ENCODE measurements at regions not wholly inside any gene's neighbourhood (a gene's known extent, or its start where the extent isn't known, plus 50 kb on each side); places are given as distances from the start of the nearest gene placed in this dataset.
A peak's percentile ranks its signal among the peaks of the same experiment; 100 is the strongest.

DNA sequence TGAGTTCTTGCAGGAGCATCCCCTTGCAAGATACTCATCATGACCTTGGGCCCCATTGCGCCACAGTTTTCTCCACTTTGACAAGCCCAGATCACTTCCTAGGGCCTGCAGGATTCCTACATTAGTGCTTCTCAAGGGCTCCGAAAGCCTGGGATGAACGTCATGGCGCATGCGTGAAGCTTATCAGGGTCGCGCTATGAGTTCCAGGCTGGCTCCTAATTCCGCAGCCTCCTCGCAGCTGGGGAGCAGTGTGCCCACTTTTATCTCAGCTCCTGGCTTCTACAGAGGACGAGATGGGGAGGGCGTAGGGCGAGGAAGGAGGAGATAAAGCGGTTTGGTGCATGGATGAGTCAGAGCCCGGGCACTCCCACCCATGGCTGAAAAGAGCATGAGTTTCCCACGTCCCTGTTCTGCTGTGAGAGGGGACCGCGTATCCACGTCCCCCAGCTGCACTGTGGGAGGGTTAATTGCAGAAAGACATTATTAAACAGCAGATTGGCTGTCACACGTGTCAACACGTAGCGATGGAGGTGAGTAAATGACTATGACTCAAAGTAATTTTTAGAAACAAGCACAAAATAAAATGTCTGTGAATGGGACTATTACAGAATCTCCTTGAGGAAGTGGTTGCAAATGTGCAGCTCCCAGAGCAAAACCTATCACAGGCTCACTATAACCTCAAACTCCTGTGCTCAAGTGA lies 72.9 kb upstream of the DSP start:
- DNase-seq, result no peak
- no peak for ATAC-seq
- intact Hi-C loops (cut with DNase I, micrococcal nuclease), result no loop called here

- ATAC-seq, result no peak
- intact Hi-C loops (cut with DNase I, micrococcal nuclease), result no loop called here
Observed at GRCh38 chr6:7469696-7470095, 71.8 kb upstream of the DSP start.

DNA sequence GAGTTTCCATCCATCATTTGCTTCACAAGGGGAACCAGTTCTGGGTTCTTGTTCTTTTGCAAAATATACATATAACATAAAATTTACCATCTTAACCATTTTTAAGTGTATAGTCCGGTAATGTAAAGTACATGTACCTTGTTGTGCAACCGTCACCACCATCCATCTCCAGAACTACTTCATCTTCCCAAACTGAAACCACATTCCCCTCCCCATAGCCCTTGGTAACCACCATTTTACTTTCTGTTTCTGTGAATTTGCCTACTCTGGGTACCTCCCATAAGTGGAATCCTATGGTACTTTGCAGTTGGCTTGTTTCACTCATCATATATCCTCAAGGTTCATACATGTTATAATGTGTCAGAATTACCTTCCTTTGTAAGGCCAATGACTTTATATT lies 70.3 kb upstream of the DSP start:
- DNase-seq, result no peak
- intact Hi-C loops (cut with DNase I, micrococcal nuclease), result no loop called here
- no peak for ATAC-seq

More at GRCh38 chr6:7469696-7470095, 71.8 kb upstream of the DSP start:
- DNase-seq, result no peak

DNA sequence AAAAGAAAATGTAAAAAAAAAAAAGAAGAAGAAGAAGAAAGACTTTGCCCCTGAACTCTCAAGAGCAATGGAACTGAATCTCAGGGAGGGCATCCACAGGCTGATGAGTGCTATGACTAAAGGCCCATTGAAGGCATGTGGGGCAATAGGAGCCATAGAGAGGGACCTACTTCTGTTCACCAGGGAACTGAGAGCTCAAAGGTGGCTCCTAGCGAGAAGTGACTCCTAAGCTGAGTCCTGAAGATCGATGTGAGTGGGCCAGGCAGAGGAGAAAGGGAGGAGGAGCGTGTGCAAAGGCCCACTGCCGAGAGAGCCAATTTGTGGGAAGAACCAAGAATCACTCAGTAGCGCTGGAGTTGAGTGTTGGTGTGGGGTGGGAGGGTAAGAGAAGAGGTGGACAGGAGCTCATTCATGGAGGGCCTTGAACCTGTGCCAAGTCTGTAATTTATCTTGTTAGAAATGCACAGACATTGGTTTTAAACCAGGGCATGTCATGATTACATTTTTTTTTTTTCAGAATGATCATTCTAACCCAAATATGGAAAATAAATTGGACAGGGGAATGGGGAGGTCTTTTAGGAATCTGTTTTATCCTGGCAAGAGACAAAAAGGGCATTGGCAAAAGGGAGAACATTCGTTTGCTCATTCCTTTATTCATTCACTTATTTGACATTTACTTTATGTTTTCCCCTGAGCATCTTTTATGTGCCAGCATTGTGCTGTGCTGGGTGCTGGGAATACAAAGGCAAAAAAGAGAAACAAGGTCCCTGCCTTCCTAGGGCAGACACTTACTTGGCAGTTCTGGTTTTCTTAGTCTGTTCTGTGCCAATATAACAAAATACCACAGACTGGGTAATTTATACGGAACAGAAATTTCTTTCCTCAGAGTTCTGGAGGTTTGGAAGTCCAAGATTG lies 67.4 kb upstream of the DSP start:
- no peak for ATAC-seq
- DNase-seq, result no peak
- intact Hi-C loops (cut with DNase I, micrococcal nuclease), result no loop called here

GRCh38 chr6:7475081-7475480 lies 66.4 kb upstream of the DSP start:
- no peak for DNase-seq
- intact Hi-C loops (cut with DNase I, micrococcal nuclease), result no loop called here
- ATAC-seq, result no peak

DNA sequence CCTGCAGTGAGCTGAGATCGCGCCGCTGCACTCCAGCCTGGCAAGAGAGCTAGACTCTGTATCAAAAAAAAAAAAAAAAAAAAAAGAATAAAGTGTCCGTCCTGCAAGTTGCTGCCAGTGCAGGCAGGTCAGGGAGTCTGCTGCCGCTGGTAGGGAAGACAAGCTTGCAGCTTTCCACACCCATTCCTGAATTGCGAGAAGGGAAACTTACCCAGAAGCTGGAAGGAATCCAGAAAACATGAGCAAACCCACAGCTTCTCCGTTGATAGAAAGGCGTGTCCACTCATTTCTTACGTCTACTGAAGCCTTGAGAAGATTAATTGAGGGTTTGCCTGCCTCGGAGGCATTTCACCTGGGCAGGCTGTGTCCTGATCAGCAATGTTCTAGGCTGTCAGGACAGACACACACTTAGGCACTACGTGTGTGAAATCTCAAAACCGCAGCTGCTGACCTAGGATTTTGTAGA lies 61.6 kb upstream of the DSP start:
- ATAC-seq, result peak; percentile 98
- intact Hi-C loops (cut with DNase I, micrococcal nuclease), result no loop called here
- DNase-seq, result peak; percentile 49 to 77

DNA sequence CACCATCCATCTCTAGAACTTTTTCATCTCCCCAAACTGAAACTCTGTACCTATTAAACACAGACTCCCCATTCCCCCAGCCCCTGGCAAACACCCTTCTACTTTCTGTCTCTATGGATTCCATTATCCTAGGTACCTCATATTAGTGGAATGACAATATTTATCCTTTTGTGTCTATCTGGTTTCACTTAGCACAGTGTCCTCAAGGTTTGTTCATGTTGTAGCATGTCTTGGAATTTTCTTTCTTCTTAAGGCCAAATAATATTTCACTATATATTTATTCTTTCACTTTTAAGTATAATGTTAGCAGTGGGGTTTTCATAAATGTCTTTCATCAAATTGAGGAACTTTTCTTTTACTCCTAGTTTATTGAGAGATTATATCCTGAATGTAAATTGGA lies 56.8 kb upstream of the DSP start:
- intact Hi-C loops (cut with DNase I, micrococcal nuclease), result no loop called here
- DNase-seq (no peak), ATAC-seq (no peak)

GRCh38 chr6:7486951-7487350 lies 54.5 kb upstream of the DSP start:
- intact Hi-C loops (cut with DNase I, micrococcal nuclease), result no loop called here
- ATAC-seq (peak; percentile 44), DNase-seq (no peak)

DNA sequence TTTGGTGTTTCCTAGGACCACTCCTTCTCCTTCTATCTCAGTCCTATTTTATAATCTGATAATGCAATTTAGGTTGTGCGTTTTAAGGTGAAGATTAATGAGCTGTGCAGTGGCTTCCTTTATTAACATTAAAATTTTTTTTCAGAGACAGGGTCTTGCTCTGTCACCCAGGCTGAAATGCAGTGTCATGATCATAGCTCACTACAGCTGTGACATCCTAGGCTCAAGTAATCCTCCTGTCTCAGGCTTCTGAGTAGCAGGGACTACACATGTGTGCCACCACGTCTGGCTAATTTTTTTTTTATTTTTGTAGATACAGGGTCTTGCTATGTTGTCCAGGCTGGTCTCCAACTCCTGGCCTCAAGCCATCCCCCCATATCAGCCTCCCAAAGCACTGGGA lies 53.0 kb upstream of the DSP start:
- ATAC-seq (peak; percentile 10), DNase-seq (no peak)
- intact Hi-C loops (cut with DNase I, micrococcal nuclease), result no loop called here

DNA sequence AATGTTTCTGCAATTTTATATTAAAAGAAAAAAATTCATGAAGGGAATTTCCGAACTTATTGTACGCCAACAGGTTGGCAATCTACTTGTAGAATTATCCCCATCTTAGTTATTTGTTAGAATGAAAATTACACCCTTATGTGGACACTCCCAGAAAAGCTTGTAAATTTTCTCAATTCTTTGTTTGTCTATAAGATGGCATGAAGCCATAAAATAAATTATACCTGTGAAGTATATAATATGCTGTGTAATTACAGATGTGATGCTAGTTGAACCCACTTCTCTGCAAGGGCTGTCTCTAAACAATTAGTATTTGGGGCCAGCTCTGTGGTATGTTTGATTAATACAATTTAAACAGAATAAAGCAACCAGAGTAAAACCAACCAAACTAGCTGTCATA lies 52.1 kb upstream of the DSP start:
- peak; percentile 87 for ATAC-seq

More for the DNA sequence above, 52.1 kb upstream of the DSP start:
- intact Hi-C loops (cut with DNase I, micrococcal nuclease), result no loop called here
- DNase-seq, result no peak
